ENCODE measurements at regions not wholly inside any gene's neighbourhood (a gene's known extent, or its start where the extent isn't known, plus 50 kb on each side); places are given as distances from the start of the nearest gene placed in this dataset.

- DNase-seq (no peak), ATAC-seq (ENCODE audit: poor library complexity) (no peak)
- Mint-ChIP-seq H3K4me3 (no peak overlapping the region), H3K36me3 (ENCODE audit: low read depth) (no peaks in the 10 kb centered on the region), H3K27me3 (no peaks in the 10 kb centered on the region), H3K27ac (no peak overlapping the region), H3K4me1 (ENCODE audit: low read depth) (peaks cover 22% of the 10 kb centered on the region), H3K9me3 (no peaks in the 10 kb centered on the region)
- H3K27ac ChIP-seq (ENCODE audit: low read depth in 1 of 2, low read length in 2 of 2) = no peak overlapping the region
- ChIA-PET POLR2A (no interaction called here), CTCF (no interaction called here)
- no peak overlapping the region for H3K4me3 ChIP-seq (ENCODE audit: low read length)
- H3K36me3 ChIP-seq (ENCODE audit: insufficient read depth, low read length) = no peaks in the 10 kb centered on the region
- intact Hi-C loops (cut with DNase I, micrococcal nuclease) = loop anchor here in 1 of 2 experiments (10.0 kb wide), 1 partner anchor 152 kb away; no protein-coding TSS in a partner anchor
- H3K27me3 ChIP-seq (ENCODE audit: control insufficient read depth in 1 of 2, insufficient read depth in 2 of 2, low read length in 2 of 2) = no peaks in the 10 kb centered on the region
- H3K4me1 ChIP-seq (ENCODE audit: insufficient read depth, low read length) = peaks cover 7% of the 10 kb centered on the region
- no peaks in the 10 kb centered on the region for H3K9me3 ChIP-seq (ENCODE audit: control insufficient read depth in 1 of 2, insufficient read depth in 1 of 2, low read length in 2 of 2)
- TF ChIP-seq CTCF (IDR thresholded peaks at IDR 0.05) = no peak
Observed at GRCh38 chr9:1876891-1877496, 138.2 kb upstream of the SMARCA2 start.

GRCh38 chr9:1877951-1878350, 137.2 kb upstream of the SMARCA2 start:
- intact Hi-C loops (cut with DNase I, micrococcal nuclease) = loop anchor here in 1 of 2 experiments (10.0 kb wide), 1 partner anchor 153 kb away; no protein-coding TSS in a partner anchor
- no peak overlapping the region for H3K4me3 Mint-ChIP-seq
- ATAC-seq (ENCODE audit: poor library complexity) (no peak), DNase-seq (no peak)
- no peak overlapping the region for H3K27ac Mint-ChIP-seq
- CTCF ChIA-PET = no interaction called here
- H3K4me3 ChIP-seq (ENCODE audit: low read length) = no peak overlapping the region
- peaks cover 22% of the 10 kb centered on the region for H3K4me1 Mint-ChIP-seq (ENCODE audit: low read depth)
- no peak for TF ChIP-seq CTCF (IDR thresholded peaks at IDR 0.05)
- H3K27me3 ChIP-seq (ENCODE audit: control insufficient read depth in 1 of 2, insufficient read depth in 2 of 2, low read length in 2 of 2) = no peaks in the 10 kb centered on the region
- no peaks in the 10 kb centered on the region for H3K36me3 ChIP-seq (ENCODE audit: insufficient read depth, low read length)
- POLR2A ChIA-PET = no interaction called here
- no peaks in the 10 kb centered on the region for H3K27me3 Mint-ChIP-seq
- no peaks in the 10 kb centered on the region for H3K9me3 Mint-ChIP-seq
- no peak overlapping the region for H3K27ac ChIP-seq (ENCODE audit: low read depth in 1 of 2, low read length in 2 of 2)
- peaks cover 7% of the 10 kb centered on the region for H3K4me1 ChIP-seq (ENCODE audit: insufficient read depth, low read length)
- H3K36me3 Mint-ChIP-seq (ENCODE audit: low read depth) = no peaks in the 10 kb centered on the region
- no peaks in the 10 kb centered on the region for H3K9me3 ChIP-seq (ENCODE audit: control insufficient read depth in 1 of 2, insufficient read depth in 1 of 2, low read length in 2 of 2)

GRCh38 chr9:1878811-1879210, 136.3 kb upstream of the SMARCA2 start:
- Histone ChIP-seq H3K36me3 (ENCODE audit: insufficient read depth, low read length) (no peaks in the 10 kb centered on the region), H3K4me1 (ENCODE audit: insufficient read depth, low read length) (peaks cover 7% of the 10 kb centered on the region), H3K27ac (ENCODE audit: low read depth in 1 of 2, low read length in 2 of 2) (no peak overlapping the region), H3K9me3 (ENCODE audit: control insufficient read depth in 1 of 2, insufficient read depth in 1 of 2, low read length in 2 of 2) (no peaks in the 10 kb centered on the region), H3K4me3 (ENCODE audit: low read length) (no peak overlapping the region), H3K27me3 (ENCODE audit: control insufficient read depth in 1 of 2, insufficient read depth in 2 of 2, low read length in 2 of 2) (no peaks in the 10 kb centered on the region)
- CTCF ChIA-PET = no interaction called here
- Mint-ChIP-seq H3K36me3 (ENCODE audit: low read depth) (no peaks in the 10 kb centered on the region), H3K9me3 (no peaks in the 10 kb centered on the region), H3K27me3 (no peaks in the 10 kb centered on the region), H3K4me1 (ENCODE audit: low read depth) (peaks cover 22% of the 10 kb centered on the region), H3K27ac (no peak overlapping the region), H3K4me3 (no peak overlapping the region)
- no peak for TF ChIP-seq CTCF (IDR thresholded peaks at IDR 0.05)
- ATAC-seq (ENCODE audit: poor library complexity) (no peak), DNase-seq (no peak)
- intact Hi-C loops (cut with DNase I, micrococcal nuclease) = loop anchor here in 1 of 2 experiments (10.0 kb wide), 1 partner anchor 154 kb away; no protein-coding TSS in a partner anchor
- POLR2A ChIA-PET = no interaction called here
